ENCODE measurements at regions not wholly inside any gene's neighbourhood (a gene's known extent, or its start where the extent isn't known, plus 50 kb on each side); places are given as distances from the start of the nearest gene placed in this dataset.
"Not testable (repeated sequence)": the region's sequence is repeated elsewhere in the genome, so short reads cannot be mapped to it uniquely, and the experiment has no call there.

DNA sequence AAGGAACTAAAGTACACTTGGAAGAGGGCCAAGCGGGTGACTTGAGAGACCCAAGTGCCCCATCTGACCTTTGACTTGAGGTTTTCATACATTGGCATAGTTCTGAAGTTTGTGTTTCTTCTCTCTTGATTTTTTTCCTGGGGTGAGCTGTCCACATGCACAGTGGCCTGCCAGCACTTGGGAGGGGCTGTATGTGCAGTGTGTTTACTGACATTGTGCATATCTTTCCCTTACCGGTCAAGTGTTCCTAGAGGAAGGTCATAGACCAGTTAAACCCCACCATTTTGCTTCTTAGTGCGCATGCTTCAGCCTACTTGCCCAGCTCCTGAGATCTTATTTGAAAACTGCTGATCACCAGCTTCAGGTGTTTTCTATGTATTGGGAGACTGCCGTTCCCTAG is 435.2 kb upstream of the KAZN start:
- TF ChIP-seq, protein P1, sequence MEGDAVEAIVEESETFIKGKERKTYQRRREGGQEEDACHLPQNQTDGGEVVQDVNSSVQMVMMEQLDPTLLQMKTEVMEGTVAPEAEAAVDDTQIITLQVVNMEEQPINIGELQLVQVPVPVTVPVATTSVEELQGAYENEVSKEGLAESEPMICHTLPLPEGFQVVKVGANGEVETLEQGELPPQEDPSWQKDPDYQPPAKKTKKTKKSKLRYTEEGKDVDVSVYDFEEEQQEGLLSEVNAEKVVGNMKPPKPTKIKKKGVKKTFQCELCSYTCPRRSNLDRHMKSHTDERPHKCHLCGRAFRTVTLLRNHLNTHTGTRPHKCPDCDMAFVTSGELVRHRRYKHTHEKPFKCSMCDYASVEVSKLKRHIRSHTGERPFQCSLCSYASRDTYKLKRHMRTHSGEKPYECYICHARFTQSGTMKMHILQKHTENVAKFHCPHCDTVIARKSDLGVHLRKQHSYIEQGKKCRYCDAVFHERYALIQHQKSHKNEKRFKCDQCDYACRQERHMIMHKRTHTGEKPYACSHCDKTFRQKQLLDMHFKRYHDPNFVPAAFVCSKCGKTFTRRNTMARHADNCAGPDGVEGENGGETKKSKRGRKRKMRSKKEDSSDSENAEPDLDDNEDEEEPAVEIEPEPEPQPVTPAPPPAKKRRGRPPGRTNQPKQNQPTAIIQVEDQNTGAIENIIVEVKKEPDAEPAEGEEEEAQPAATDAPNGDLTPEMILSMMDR (conservative IDR thresholded peaks at IDR 0.05): no peak
- H3K27ac ChIP-seq: no peak overlapping the region

DNA sequence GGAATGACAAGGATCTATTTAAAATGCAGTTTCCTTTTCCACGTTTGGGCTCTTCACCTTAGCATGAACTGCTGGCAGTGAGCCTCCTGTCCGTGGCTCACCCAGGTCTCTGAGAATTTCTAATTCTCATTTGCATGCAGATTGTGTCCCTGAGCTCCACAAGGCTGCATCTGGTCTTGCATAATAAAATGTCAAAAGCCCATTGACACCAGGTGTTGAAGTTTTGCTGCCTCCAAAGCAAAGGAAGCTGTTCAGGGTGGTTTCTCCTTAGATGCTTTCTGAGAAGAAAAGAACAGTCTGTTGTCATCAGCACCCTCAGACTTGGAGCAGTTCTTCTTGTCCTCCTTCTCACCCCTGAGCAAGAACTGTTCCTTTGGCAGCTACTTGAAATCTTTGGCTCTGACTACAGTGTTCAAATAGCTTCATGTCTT is 433.1 kb upstream of the KAZN start:
- TF ChIP-seq, protein P1 (conservative IDR thresholded peaks at IDR 0.05): no peak
- H3K27ac ChIP-seq: no peak overlapping the region

DNA sequence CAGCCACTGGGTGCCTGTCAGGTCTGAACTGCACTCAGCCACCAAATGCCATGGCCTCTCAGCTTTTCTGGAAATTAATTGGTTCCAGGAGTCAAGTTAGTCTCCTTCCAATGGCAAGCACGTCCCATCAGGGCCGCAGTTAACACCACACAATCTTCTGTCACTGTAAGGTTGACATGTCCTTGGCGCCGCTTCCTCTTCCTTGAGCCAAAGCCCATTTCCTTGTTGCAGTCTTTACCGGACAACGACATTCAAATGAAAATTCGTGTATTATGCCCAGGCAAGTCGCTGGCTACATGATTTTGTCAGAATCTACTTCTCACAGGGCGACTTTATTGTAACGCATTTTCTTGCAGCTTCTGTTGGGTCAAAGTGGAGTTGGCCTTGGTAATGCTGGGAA is 430.6 kb upstream of the KAZN start:
- TF ChIP-seq, protein P1 (conservative IDR thresholded peaks at IDR 0.05): no peak
- no peak overlapping the region for H3K27ac ChIP-seq

DNA sequence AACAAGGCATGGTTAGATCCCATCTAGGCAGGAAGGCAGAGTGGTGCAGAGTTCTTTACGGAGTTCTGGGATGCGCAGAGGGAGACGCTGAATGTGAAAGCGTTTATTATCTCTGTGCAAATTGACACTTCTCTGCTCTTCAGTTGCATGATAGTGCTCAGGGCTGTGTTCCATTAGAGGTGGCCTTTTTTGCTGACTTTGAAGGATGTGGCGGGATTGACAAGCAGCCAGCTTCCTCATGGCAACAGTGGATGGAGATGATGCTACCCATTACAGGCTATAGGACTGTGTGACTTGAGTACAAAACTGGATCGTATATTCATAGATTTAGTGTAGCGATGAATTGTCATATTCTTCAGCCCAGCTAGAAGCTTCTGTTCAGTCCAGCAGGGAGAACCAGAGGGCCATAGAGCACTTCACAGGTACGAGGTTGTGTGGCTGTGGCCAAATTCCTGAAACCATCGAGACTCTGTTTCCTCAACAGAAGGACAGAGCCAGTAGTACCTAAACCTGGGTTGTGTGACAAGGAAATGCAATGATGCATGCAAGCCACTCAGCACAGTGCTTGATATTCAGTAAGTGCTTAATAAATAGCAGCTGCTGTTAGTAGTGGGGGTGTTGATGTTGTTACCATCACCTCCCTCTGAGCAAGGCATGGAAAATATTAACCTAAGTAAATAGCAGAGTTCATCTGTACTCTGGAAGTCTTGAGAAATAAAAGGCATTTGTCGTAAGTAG is 430.0 kb upstream of the KAZN start:
- TF ChIP-seq, protein P1 (conservative IDR thresholded peaks at IDR 0.05): no peak
- H3K27ac ChIP-seq: no peak overlapping the region

DNA sequence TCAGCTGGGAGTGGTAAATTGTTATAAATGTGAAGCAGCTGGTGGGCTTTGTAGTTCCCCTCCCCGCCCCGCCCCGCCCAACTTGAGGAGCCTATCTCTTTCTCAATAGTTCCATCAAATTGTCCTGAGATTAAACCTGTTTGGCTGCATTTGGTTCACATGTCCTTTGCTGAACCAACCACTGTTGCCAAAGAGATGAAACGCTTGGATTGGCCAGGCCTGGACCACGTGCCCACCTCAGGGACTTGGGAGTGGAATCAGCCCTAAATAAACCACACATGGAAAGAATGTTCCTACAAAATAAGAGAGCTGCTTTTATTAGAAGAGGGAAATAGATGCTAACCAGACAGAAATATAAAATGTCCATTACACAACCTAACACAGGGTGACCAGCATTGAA is 424.9 kb upstream of the KAZN start:
- TF ChIP-seq, protein P1 (conservative IDR thresholded peaks at IDR 0.05): no peak
- H3K27ac ChIP-seq: no peak overlapping the region

DNA sequence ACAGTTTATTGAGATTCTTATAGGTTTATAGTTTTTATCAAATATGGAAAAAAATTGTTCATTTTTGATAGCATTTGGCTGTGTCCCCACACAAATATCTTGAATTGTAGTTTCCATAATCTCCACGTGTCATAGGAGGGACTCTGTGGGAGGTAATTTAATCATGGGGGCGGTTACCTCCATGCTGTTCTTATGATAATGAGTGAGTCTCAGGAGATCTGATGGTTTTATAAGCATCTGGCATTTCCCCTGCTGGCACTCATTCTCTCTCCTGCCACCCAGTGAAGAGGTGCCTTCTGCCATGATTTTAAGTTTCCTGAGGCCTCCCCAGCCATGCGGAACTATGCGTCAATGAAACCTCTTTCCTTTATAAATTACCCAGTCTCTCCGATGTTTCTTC is 420.6 kb upstream of the KAZN start:
- H3K27ac ChIP-seq: not testable (repeated sequence)

DNA sequence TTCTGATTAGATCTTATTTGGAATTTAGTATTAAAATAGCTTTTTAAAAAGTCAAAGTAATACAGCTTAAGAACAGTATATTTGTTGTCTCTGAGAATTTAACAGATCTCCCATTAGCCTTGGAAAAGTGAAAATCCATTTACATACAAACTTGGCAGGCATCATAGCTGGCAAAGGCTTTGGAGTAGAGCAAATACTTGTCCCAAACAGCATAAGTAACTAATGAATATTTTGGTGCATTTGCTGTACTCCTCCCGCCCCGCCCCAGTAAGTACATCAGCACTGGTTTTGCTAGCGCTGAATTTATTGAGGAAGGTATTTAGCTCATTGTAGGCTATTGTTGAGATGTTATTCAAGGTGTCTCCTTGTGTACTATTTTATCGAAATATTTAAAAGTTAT is 417.7 kb upstream of the KAZN start:
- no peak overlapping the region for H3K27ac ChIP-seq
- TF ChIP-seq, protein P1 (conservative IDR thresholded peaks at IDR 0.05): no peak

DNA sequence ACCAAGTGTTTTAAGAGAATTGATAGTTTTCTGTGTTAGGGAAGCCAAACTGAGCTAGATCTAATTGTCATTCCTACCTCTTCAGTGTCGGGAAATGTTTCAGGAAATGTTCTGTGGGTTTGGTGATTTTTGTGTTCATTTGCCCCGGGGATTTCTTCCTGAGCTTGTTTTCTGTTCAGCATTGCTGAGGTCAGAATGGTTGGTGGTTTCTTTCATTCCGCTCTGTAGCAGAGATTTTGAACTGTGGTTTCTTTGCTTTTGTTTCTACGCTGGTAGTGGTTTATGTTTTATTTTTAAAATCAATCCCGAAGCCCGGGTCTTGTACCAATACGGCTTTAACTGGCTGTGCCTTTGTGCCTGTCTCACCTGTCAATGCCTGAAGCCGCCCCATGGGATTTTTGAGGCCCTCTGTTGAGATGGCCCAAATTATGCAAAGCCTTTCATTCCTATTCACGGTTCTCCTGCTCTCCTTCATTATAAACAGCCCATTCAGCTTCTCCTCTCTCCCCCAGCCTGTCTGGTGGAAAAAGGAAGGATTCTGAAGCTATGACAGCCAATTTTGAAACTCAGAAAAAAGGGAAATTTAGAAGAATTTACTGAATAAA is 417.2 kb upstream of the KAZN start:
- H3K27ac ChIP-seq: no peak overlapping the region
- TF ChIP-seq, protein P1 (conservative IDR thresholded peaks at IDR 0.05): no peak
